Karpas-422 (cell line): ENCODE measurements at regions not wholly inside any gene's neighbourhood (a gene's known extent, or its start where the extent isn't known, plus 50 kb on each side); places are given as distances from the start of the nearest gene placed in this dataset.

Source experiments
- DNase-seq: peaks from one replicate; pipeline ENCODE4 v3.0.0-alpha.2; 2015
- H2AFZ ChIP-seq: fragments of 200-600 bp; sonication (generic); 2 replicates; pipeline ENCODE4 v1.6.1; 2014; ENCODE audit warnings: antibody characterized with exemption, low read length, mixed read lengths
- H3K27ac ChIP-seq: fragments of 200-600 bp; sonication (generic); 2 replicates; pipeline ENCODE4 v1.5.1; 2014; ENCODE audit warnings: mild to moderate bottlenecking, low read length, moderate library complexity
- H3K27me3 ChIP-seq: fragments of 200-600 bp; sonication (generic); 2 replicates; pipeline ENCODE4 v1.6.1; 2014; ENCODE audit warnings: low read length, mixed read lengths
- H3K36me3 ChIP-seq: fragments of 200-600 bp; sonication (generic); 2 replicates; pipeline ENCODE4 v1.6.1; 2014; ENCODE audit warnings: low read length, mixed read lengths; ENCODE audit not compliant: insufficient read depth
- H3K4me1 ChIP-seq: fragments of 200-600 bp; sonication (generic); 2 replicates; pipeline ENCODE4 v1.6.1; 2014; ENCODE audit warnings: mild to moderate bottlenecking, low read length, mixed read lengths
- H3K4me2 ChIP-seq: fragments of 200-600 bp; sonication (generic); 2 replicates; pipeline ENCODE4 v1.6.1; 2014; ENCODE audit warnings: low read length, low read depth, mild to moderate bottlenecking; ENCODE audit not compliant: poor library complexity, severe bottlenecking
- H3K4me3 ChIP-seq: fragments of 200-600 bp; sonication (generic); 2 replicates; pipeline ENCODE4 v1.5.1; 2014; ENCODE audit warnings: mild to moderate bottlenecking, antibody characterized with exemption, low read length, mixed read lengths
- H3K79me2 ChIP-seq: fragments of 200-600 bp; sonication (generic); 2 replicates; pipeline ENCODE4 v1.6.1; 2014; ENCODE audit warnings: mild to moderate bottlenecking, low read length, mixed read lengths
- H3K9ac ChIP-seq: fragments of 200-600 bp; sonication (generic); 2 replicates; pipeline ENCODE4 v1.6.0; 2014; ENCODE audit warnings: low read length
- H3K9me2 ChIP-seq: fragments of 200-600 bp; sonication (generic), shearing (Covaris generic); replicated peaks from 2 replicates; pipeline ENCODE4 v1.6.0; 2014; ENCODE audit warnings: mild to moderate bottlenecking, low read length, moderate library complexity; ENCODE audit not compliant: insufficient read depth
- H3K9me3 ChIP-seq: fragments of 300-700, 200-600 bp; sonication (generic); 2 replicates; pipeline ENCODE4 v1.6.1; 2014; ENCODE audit warnings: low read length, mixed read lengths
- H4K20me1 ChIP-seq: fragments of 200-600 bp; sonication (generic); 2 replicates; pipeline ENCODE4 v1.6.1; 2014; ENCODE audit warnings: mild to moderate bottlenecking, antibody characterized with exemption, low read length, low read depth; ENCODE audit not compliant: insufficient read depth

GRCh38 chr20:6705106-6705766, 62.2 kb upstream of the BMP2 start:
- no peaks in the 10 kb centered on the region for H4K20me1 ChIP-seq
- no peak overlapping the region for H3K4me3 ChIP-seq
- H3K9ac ChIP-seq: no peak overlapping the region
- no peak overlapping the region for H3K27ac ChIP-seq
- no peaks in the 10 kb centered on the region for H3K4me1 ChIP-seq
- no peaks in the 10 kb centered on the region for H3K36me3 ChIP-seq
- H3K9me3 ChIP-seq: peaks cover 4% of the 10 kb centered on the region; the same call in 1 of the 2 replicates
- no peaks in the 10 kb centered on the region for H3K27me3 ChIP-seq
- DNase-seq: no peak
- H3K79me2 ChIP-seq: no peaks in the 10 kb centered on the region
- no peak overlapping the region for H2AFZ ChIP-seq
- no peak overlapping the region for H3K4me2 ChIP-seq
- H3K9me2 ChIP-seq: no peaks in the 10 kb centered on the region

- Histone ChIP-seq H3K9me3 (peaks cover 4% of the 10 kb centered on the region; the same call in 1 of the 2 replicates), H3K9ac (no peak overlapping the region), H2AFZ (no peak overlapping the region), H3K36me3 (no peaks in the 10 kb centered on the region), H3K9me2 (no peaks in the 10 kb centered on the region), H3K4me2 (no peak overlapping the region), H3K4me1 (no peaks in the 10 kb centered on the region), H3K79me2 (no peaks in the 10 kb centered on the region), H3K27me3 (no peaks in the 10 kb centered on the region), H4K20me1 (no peaks in the 10 kb centered on the region), H3K4me3 (no peak overlapping the region), H3K27ac (no peak overlapping the region)
- no peak for DNase-seq
These were observed 63.2 kb upstream of the BMP2 start for GRCh38 chr20:6704132-6704861.

- H3K27ac ChIP-seq: no peak overlapping the region
- H3K9me2 ChIP-seq: no peaks in the 10 kb centered on the region
- H4K20me1 ChIP-seq: no peaks in the 10 kb centered on the region
- H3K4me3 ChIP-seq: no peak overlapping the region
- H3K27me3 ChIP-seq: no peaks in the 10 kb centered on the region
- H3K9me3 ChIP-seq: peaks cover 4% of the 10 kb centered on the region; the same call in 1 of the 2 replicates
- no peak overlapping the region for H2AFZ ChIP-seq
- H3K4me2 ChIP-seq: no peak overlapping the region
- H3K79me2 ChIP-seq: no peaks in the 10 kb centered on the region
- DNase-seq: no peak
- no peaks in the 10 kb centered on the region for H3K4me1 ChIP-seq
- no peaks in the 10 kb centered on the region for H3K36me3 ChIP-seq
- no peak overlapping the region for H3K9ac ChIP-seq
These were observed 63.8 kb upstream of the BMP2 start for GRCh38 chr20:6703656-6704055.

GRCh38 chr20:6703047-6703446, 64.4 kb upstream of the BMP2 start:
- Histone ChIP-seq H3K79me2 (no peaks in the 10 kb centered on the region), H3K9ac (no peak overlapping the region), H3K9me2 (no peaks in the 10 kb centered on the region), H3K4me1 (no peaks in the 10 kb centered on the region), H4K20me1 (no peaks in the 10 kb centered on the region), H3K4me2 (no peak overlapping the region), H3K9me3 (peaks cover 4% of the 10 kb centered on the region; the same call in 1 of the 2 replicates), H3K4me3 (no peak overlapping the region), H3K27ac (no peak overlapping the region), H2AFZ (no peak overlapping the region), H3K36me3 (no peaks in the 10 kb centered on the region), H3K27me3 (no peaks in the 10 kb centered on the region)
- no peak for DNase-seq

- H3K9me2 ChIP-seq: no peaks in the 10 kb centered on the region
- peaks cover 4% of the 10 kb centered on the region; the same call in 1 of the 2 replicates for H3K9me3 ChIP-seq
- no peak overlapping the region for H2AFZ ChIP-seq
- no peak overlapping the region for H3K4me2 ChIP-seq
- no peaks in the 10 kb centered on the region for H3K36me3 ChIP-seq
- H3K79me2 ChIP-seq: no peaks in the 10 kb centered on the region
- no peak overlapping the region for H3K4me3 ChIP-seq
- H3K4me1 ChIP-seq: no peaks in the 10 kb centered on the region
- no peak overlapping the region for H3K9ac ChIP-seq
- no peaks in the 10 kb centered on the region for H4K20me1 ChIP-seq
- no peak for DNase-seq
- no peak overlapping the region for H3K27ac ChIP-seq
- H3K27me3 ChIP-seq: no peaks in the 10 kb centered on the region
These were observed 65.3 kb upstream of the BMP2 start for GRCh38 chr20:6702144-6702543.

- Histone ChIP-seq H3K4me3 (no peak overlapping the region), H3K9me3 (no peaks in the 10 kb centered on the region), H3K27me3 (no peaks in the 10 kb centered on the region), H3K36me3 (no peaks in the 10 kb centered on the region), H2AFZ (no peak overlapping the region), H3K4me1 (no peaks in the 10 kb centered on the region), H3K9ac (no peak overlapping the region), H3K79me2 (no peaks in the 10 kb centered on the region), H3K9me2 (no peaks in the 10 kb centered on the region), H3K4me2 (no peak overlapping the region), H3K27ac (no peak overlapping the region), H4K20me1 (no peaks in the 10 kb centered on the region)
- DNase-seq: no peak
These were observed 66.7 kb upstream of the BMP2 start for GRCh38 chr20:6700563-6701329.

- no peaks in the 10 kb centered on the region for H3K4me1 ChIP-seq
- H2AFZ ChIP-seq: no peak overlapping the region
- H3K27ac ChIP-seq: no peak overlapping the region
- H3K9me2 ChIP-seq: no peaks in the 10 kb centered on the region
- no peaks in the 10 kb centered on the region for H3K36me3 ChIP-seq
- H3K79me2 ChIP-seq: no peaks in the 10 kb centered on the region
- H4K20me1 ChIP-seq: no peaks in the 10 kb centered on the region
- H3K9me3 ChIP-seq: no peaks in the 10 kb centered on the region
- H3K27me3 ChIP-seq: no peaks in the 10 kb centered on the region
- no peak overlapping the region for H3K4me2 ChIP-seq
- H3K9ac ChIP-seq: no peak overlapping the region
- DNase-seq: no peak
- H3K4me3 ChIP-seq: no peak overlapping the region
These were observed 67.4 kb upstream of the BMP2 start for GRCh38 chr20:6699921-6700562.

GRCh38 chr20:6698723-6699122, 68.8 kb upstream of the BMP2 start:
- H3K9me3 ChIP-seq: no peaks in the 10 kb centered on the region
- no peak overlapping the region for H3K4me2 ChIP-seq
- H3K79me2 ChIP-seq: no peaks in the 10 kb centered on the region
- no peaks in the 10 kb centered on the region for H3K4me1 ChIP-seq
- H3K9me2 ChIP-seq: no peaks in the 10 kb centered on the region
- no peaks in the 10 kb centered on the region for H3K27me3 ChIP-seq
- no peak overlapping the region for H2AFZ ChIP-seq
- no peak overlapping the region for H3K4me3 ChIP-seq
- DNase-seq: no peak
- H3K9ac ChIP-seq: no peak overlapping the region
- no peak overlapping the region for H3K27ac ChIP-seq
- no peaks in the 10 kb centered on the region for H4K20me1 ChIP-seq
- H3K36me3 ChIP-seq: no peaks in the 10 kb centered on the region
